ENCODE measurements at regions not wholly inside any gene's neighbourhood (a gene's known extent, or its start where the extent isn't known, plus 50 kb on each side); places are given as distances from the start of the nearest gene placed in this dataset.
"Not testable (repeated sequence)": the region's sequence is repeated elsewhere in the genome, so short reads cannot be mapped to it uniquely, and the experiment has no call there.

GRCh38 chr16:17011712-17012111 is 459.0 kb downstream of the XYLT1 start:
- no peak for DNase-seq

GRCh38 chr16:17013038-17013437 is 457.7 kb downstream of the XYLT1 start:
- DNase-seq, result no peak

- no peak for DNase-seq
These were observed 456.2 kb downstream of the XYLT1 start for GRCh38 chr16:17014484-17015121.

- no peak for DNase-seq
These were observed 455.1 kb downstream of the XYLT1 start for GRCh38 chr16:17015702-17016101.

GRCh38 chr16:17017442-17017841 is 453.3 kb downstream of the XYLT1 start:
- DNase-seq, result no peak

GRCh38 chr16:17018585-17018939 is 452.2 kb downstream of the XYLT1 start:
- no peak for DNase-seq

- no peak for DNase-seq
These were observed 451.4 kb downstream of the XYLT1 start for GRCh38 chr16:17019366-17019765.

- no peak for DNase-seq
These were observed 447.2 kb downstream of the XYLT1 start for GRCh38 chr16:17023606-17024005.

GRCh38 chr16:17024514-17024913 is 446.2 kb downstream of the XYLT1 start:
- no peak for DNase-seq

- DNase-seq, result no peak
These were observed 444.0 kb downstream of the XYLT1 start for GRCh38 chr16:17026600-17027242.

- DNase-seq, result no peak
These were observed 443.2 kb downstream of the XYLT1 start for GRCh38 chr16:17027488-17028129.

- no peak for DNase-seq
These were observed 441.0 kb downstream of the XYLT1 start for GRCh38 chr16:17029602-17030350.

GRCh38 chr16:17031484-17032268 is 439.1 kb downstream of the XYLT1 start:
- no peak for DNase-seq

GRCh38 chr16:17032332-17032731 is 438.4 kb downstream of the XYLT1 start:
- no peak for DNase-seq

- DNase-seq, result no peak
These were observed 436.1 kb downstream of the XYLT1 start for GRCh38 chr16:17034477-17035252.

- no peak for DNase-seq
These were observed 433.3 kb downstream of the XYLT1 start for GRCh38 chr16:17037499-17037898.

- no peak for DNase-seq
These were observed 432.3 kb downstream of the XYLT1 start for GRCh38 chr16:17038415-17038814.

- DNase-seq, result not testable (repeated sequence)
These were observed 421.7 kb downstream of the XYLT1 start for GRCh38 chr16:17049109-17049508.

GRCh38 chr16:17050468-17050867 is 420.3 kb downstream of the XYLT1 start:
- no peak for DNase-seq

Data from left kidney (tissue), 1 donor.